Fibroblast of pulmonary artery (primary cell): ENCODE measurements at regions not wholly inside any gene's neighbourhood (a gene's known extent, or its start where the extent isn't known, plus 50 kb on each side); places are given as distances from the start of the nearest gene placed in this dataset.

Experiments
- DNase-seq: peaks from one replicate; pipeline ENCODE4 v3.0.0-alpha.2; 2010; ENCODE audit warnings: low read depth
- H3K4me3 ChIP-seq: replicated peaks from 2 replicates; pipeline ENCODE4 v1.5.1; 2011; ENCODE audit warnings: low read depth, mild to moderate bottlenecking, control low read depth, low read length, moderate library complexity
- TF ChIP-seq, protein P1 (sequence below): IDR thresholded peaks from 2 replicates; pipeline ENCODE4 v1.5.1; 2011; ENCODE audit warnings: mild to moderate bottlenecking, control low read depth, low read length, inconsistent platforms; ENCODE audit errors: missing control alignments

DNA sequence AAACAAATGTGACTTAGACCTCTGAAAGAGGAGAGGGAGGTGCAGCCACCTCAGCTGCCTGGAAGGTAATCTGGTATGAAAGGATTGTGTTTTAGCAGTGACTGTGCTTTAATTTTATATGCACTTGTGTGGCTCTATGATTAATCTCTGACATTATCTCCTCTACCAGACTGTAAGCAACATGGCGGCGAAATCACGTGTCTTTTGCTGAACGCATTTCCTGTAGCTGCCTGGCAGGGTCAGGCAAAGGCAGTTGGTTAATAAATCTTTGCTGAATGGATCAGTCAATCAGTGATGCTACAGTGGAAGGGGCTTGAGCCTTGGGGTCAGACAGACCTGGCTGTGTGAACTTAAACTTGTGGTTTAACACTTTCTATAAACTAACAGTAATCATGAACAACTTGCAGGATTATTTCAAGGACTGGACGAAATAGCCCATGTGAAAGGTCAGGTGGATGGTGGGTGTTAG is 96.9 kb downstream of the ADSS2 start:
- TF ChIP-seq, protein P1, sequence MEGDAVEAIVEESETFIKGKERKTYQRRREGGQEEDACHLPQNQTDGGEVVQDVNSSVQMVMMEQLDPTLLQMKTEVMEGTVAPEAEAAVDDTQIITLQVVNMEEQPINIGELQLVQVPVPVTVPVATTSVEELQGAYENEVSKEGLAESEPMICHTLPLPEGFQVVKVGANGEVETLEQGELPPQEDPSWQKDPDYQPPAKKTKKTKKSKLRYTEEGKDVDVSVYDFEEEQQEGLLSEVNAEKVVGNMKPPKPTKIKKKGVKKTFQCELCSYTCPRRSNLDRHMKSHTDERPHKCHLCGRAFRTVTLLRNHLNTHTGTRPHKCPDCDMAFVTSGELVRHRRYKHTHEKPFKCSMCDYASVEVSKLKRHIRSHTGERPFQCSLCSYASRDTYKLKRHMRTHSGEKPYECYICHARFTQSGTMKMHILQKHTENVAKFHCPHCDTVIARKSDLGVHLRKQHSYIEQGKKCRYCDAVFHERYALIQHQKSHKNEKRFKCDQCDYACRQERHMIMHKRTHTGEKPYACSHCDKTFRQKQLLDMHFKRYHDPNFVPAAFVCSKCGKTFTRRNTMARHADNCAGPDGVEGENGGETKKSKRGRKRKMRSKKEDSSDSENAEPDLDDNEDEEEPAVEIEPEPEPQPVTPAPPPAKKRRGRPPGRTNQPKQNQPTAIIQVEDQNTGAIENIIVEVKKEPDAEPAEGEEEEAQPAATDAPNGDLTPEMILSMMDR = no peak
- no peak for DNase-seq

DNA sequence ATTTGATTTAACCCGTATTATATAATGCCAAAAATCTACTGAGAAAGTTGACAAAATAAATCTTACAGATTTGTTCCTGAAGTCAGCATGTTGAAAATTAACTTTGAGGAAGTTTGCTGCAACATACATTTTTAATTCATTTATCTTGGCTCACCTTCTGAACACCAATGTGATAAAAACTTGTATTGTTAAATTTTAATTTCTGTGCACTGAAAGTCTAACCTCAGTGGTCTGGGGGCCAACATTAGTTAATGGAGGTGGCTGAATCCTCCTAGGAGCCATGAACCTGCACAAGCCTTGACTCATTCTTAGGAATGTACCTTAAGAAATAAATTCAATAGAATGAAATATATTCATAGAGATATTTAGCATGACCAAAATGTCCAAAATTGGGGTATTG is 95.3 kb downstream of the ADSS2 start:
- no peak overlapping the region for H3K4me3 ChIP-seq
- TF ChIP-seq, protein P1 = no peak
- no peak for DNase-seq

More for the DNA sequence above, 96.9 kb downstream of the ADSS2 start:
- H3K4me3 ChIP-seq = no peak overlapping the region
